ENCODE measurements at regions not wholly inside any gene's neighbourhood (a gene's known extent, or its start where the extent isn't known, plus 50 kb on each side); places are given as distances from the start of the nearest gene placed in this dataset.

DNA sequence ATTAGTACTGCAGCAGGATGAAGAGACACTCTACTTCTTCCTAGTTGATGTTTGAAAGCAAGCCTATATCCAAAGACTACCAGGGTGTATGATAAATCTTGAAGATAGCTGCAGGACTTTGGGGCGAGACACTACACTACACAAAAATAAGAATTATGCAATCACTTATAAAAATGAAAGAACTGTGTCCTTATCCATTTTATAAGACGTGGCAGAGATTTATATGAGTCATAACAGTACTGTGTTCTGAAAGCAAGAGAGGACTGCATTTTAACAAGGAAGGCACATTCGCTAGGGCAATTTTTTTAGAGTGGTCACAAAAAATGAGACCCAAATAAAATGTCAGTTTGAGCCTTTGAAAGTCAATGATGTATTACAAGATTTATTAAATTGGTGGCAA lies 617.0 kb upstream of the LINC00305 start:
- Mint-ChIP-seq H3K4me1 (no peaks in the 10 kb centered on the region), H3K4me3 (no peak overlapping the region), H3K9me3 (peaks cover 11 to 18% of the 10 kb centered on the region in 2 donors), H3K27ac (no peak overlapping the region), H3K27me3 (ENCODE audit: low read depth in 2 of 2) (no peaks in the 10 kb centered on the region), H3K36me3 (no peaks in the 10 kb centered on the region)
- Histone ChIP-seq H3K4me1 (ENCODE audit: control insufficient read depth, insufficient read depth, low read length) (no peaks in the 10 kb centered on the region), H3K36me3 (ENCODE audit: control insufficient read depth, insufficient read depth, low read length) (no peaks in the 10 kb centered on the region), H3K9me3 (ENCODE audit: control insufficient read depth, insufficient read depth, low read length) (no peaks in the 10 kb centered on the region), H3K4me3 (ENCODE audit: low read length) (no peak overlapping the region), H3K27ac (ENCODE audit: low read length) (no peak overlapping the region), H3K27me3 (ENCODE audit: control insufficient read depth, insufficient read depth, low read length) (no peaks in the 10 kb centered on the region)
- intact Hi-C loops (cut with micrococcal nuclease): no loop called here
- no peak for DNase-seq
- WGBS (ENCODE audit: insufficient coverage): 69% methylated on average over 2 of the region's 3 CpGs
- TF ChIP-seq, protein P1, sequence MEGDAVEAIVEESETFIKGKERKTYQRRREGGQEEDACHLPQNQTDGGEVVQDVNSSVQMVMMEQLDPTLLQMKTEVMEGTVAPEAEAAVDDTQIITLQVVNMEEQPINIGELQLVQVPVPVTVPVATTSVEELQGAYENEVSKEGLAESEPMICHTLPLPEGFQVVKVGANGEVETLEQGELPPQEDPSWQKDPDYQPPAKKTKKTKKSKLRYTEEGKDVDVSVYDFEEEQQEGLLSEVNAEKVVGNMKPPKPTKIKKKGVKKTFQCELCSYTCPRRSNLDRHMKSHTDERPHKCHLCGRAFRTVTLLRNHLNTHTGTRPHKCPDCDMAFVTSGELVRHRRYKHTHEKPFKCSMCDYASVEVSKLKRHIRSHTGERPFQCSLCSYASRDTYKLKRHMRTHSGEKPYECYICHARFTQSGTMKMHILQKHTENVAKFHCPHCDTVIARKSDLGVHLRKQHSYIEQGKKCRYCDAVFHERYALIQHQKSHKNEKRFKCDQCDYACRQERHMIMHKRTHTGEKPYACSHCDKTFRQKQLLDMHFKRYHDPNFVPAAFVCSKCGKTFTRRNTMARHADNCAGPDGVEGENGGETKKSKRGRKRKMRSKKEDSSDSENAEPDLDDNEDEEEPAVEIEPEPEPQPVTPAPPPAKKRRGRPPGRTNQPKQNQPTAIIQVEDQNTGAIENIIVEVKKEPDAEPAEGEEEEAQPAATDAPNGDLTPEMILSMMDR (IDR thresholded peaks at IDR 0.05): no peak
- no peak for ATAC-seq

DNA sequence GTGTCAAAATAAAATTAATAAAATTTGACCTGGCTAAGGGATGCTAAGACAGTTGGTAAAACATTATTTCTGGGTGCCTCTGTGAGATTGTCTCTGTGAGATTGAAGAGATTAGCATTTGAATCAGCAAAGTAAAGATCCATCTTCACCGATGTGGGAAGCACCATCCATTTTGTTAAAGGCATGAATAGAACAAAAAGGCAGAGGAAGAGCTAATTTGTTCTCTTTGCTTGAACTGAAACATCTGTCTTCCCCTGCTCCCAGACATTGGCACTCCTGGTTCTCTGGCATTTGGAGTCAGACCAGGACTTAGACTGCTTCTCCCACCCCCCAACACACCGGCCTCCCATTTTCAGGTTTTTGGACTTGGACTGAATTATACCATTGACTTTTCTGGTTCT lies 603.8 kb upstream of the LINC00305 start:
- Histone ChIP-seq H3K4me1 (ENCODE audit: control insufficient read depth, insufficient read depth, low read length) (no peaks in the 10 kb centered on the region), H3K4me3 (ENCODE audit: low read length) (no peak overlapping the region), H3K27ac (ENCODE audit: low read length) (no peak overlapping the region), H3K9me3 (ENCODE audit: control insufficient read depth, insufficient read depth, low read length) (peaks cover 4% of the 10 kb centered on the region), H3K36me3 (ENCODE audit: control insufficient read depth, insufficient read depth, low read length) (no peaks in the 10 kb centered on the region), H3K27me3 (ENCODE audit: control insufficient read depth, insufficient read depth, low read length) (no peaks in the 10 kb centered on the region)
- ATAC-seq (no peak), DNase-seq (no peak)
- Mint-ChIP-seq H3K36me3 (no peaks in the 10 kb centered on the region), H3K4me3 (no peak overlapping the region), H3K9me3 (peaks cover 16 to 17% of the 10 kb centered on the region in 2 donors), H3K27me3 (ENCODE audit: low read depth in 2 of 2) (no peaks in the 10 kb centered on the region), H3K4me1 (no peaks in the 10 kb centered on the region), H3K27ac (no peak overlapping the region)
- WGBS (ENCODE audit: insufficient coverage): 100% methylated on average over 2 of the region's 2 CpGs
- TF ChIP-seq, protein P1 (IDR thresholded peaks at IDR 0.05): no peak
- intact Hi-C loops (cut with micrococcal nuclease): no loop called here

DNA sequence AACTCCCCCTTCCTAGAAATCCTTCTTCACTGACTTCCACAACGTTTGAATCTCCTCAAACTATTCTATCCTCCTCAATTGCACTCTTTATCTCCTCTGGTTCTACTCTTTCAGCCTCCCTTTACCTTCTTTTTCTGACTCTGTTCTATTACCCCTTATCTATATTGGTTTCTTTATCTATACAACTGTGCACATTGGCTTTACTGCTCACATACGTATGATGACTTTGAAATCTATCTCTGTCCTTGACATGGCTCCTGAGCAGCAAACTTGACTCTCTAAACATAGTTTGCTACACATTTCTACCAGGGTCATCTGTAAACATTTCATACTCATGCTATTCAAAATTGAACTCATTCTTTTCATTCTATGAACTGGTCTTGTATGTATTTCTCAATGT lies 601.0 kb upstream of the LINC00305 start:
- Histone ChIP-seq H3K27ac (ENCODE audit: low read length) (no peak overlapping the region), H3K4me1 (ENCODE audit: control insufficient read depth, insufficient read depth, low read length) (no peaks in the 10 kb centered on the region), H3K9me3 (ENCODE audit: control insufficient read depth, insufficient read depth, low read length) (peaks cover 4% of the 10 kb centered on the region), H3K4me3 (ENCODE audit: low read length) (no peak overlapping the region), H3K27me3 (ENCODE audit: control insufficient read depth, insufficient read depth, low read length) (no peaks in the 10 kb centered on the region), H3K36me3 (ENCODE audit: control insufficient read depth, insufficient read depth, low read length) (no peaks in the 10 kb centered on the region)
- intact Hi-C loops (cut with micrococcal nuclease): no loop called here
- Mint-ChIP-seq H3K36me3 (no peaks in the 10 kb centered on the region), H3K4me3 (no peak overlapping the region), H3K4me1 (no peaks in the 10 kb centered on the region), H3K27ac (no peak overlapping the region), H3K27me3 (ENCODE audit: low read depth in 2 of 2) (no peaks in the 10 kb centered on the region), H3K9me3 (peaks cover 18 to 21% of the 10 kb centered on the region in 2 donors)
- TF ChIP-seq, protein P1 (IDR thresholded peaks at IDR 0.05): no peak
- DNase-seq: no peak
- WGBS (ENCODE audit: insufficient coverage): 81% methylated on average over 2 of the region's 2 CpGs
- ATAC-seq: no peak

DNA sequence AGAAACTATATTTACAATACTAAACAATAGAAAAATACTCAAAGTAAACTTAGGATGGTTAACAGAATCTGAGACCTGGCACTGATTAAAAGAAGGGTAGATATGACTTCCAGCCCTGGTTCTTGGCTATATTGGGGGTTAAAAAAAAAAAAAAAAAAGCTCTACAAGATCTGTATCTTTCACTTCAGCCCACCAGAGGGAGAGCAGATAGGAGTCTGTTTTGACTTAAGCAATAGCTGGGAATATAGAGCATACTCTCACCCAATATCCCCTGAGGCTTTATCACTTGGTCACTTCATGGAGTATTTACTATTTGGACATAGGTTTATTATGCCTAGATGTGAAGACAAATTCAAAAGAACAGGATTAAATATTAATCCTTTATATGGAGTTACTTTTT lies 598.9 kb upstream of the LINC00305 start:
- H3K9me3 Mint-ChIP-seq: peaks cover 19 to 24% of the 10 kb centered on the region in 2 donors
- no peak overlapping the region for H3K27ac Mint-ChIP-seq
- Histone ChIP-seq H3K9me3 (ENCODE audit: control insufficient read depth, insufficient read depth, low read length) (peaks cover 4% of the 10 kb centered on the region), H3K4me1 (ENCODE audit: control insufficient read depth, insufficient read depth, low read length) (no peaks in the 10 kb centered on the region), H3K4me3 (ENCODE audit: low read length) (no peak overlapping the region), H3K27ac (ENCODE audit: low read length) (no peak overlapping the region), H3K27me3 (ENCODE audit: control insufficient read depth, insufficient read depth, low read length) (no peaks in the 10 kb centered on the region), H3K36me3 (ENCODE audit: control insufficient read depth, insufficient read depth, low read length) (no peaks in the 10 kb centered on the region)
- no peaks in the 10 kb centered on the region for H3K4me1 Mint-ChIP-seq
- DNase-seq: no peak
- TF ChIP-seq, protein P1 (IDR thresholded peaks at IDR 0.05): no peak
- no peak overlapping the region for H3K4me3 Mint-ChIP-seq
- no peaks in the 10 kb centered on the region for H3K36me3 Mint-ChIP-seq
- ATAC-seq: no peak
- no peaks in the 10 kb centered on the region for H3K27me3 Mint-ChIP-seq (ENCODE audit: low read depth in 2 of 2)
- intact Hi-C loops (cut with micrococcal nuclease): no loop called here

Measured in natural killer cell (primary cell).